SK-N-SH treated with all-trans-retinoic acid at 6 μM for 48 hours (cell line): ENCODE measurements at regions not wholly inside any gene's neighbourhood (a gene's known extent, or its start where the extent isn't known, plus 50 kb on each side); places are given as distances from the start of the nearest gene placed in this dataset.

Experiments
- ATAC-seq: fragments of 200-7000 bp; cut with Tn5 transposase; 3 replicates; pipeline ENCODE4 v1.9.1; 2020; ENCODE audit warnings: mild to moderate bottlenecking, moderate library complexity
- BACH2 ChIP-seq: fragments of 250-450 bp; sonication (Bioruptor Pico); IDR thresholded peaks from 2 replicates; pipeline ENCODE4 v1.9.0; 2021; ENCODE audit warnings: mild to moderate bottlenecking, borderline replicate concordance
- CREB5 ChIP-seq: fragments of 250-450 bp; sonication (Bioruptor Pico); IDR thresholded peaks from 2 replicates; pipeline ENCODE4 v1.5.1; 2020; ENCODE audit warnings: low read depth, mild to moderate bottlenecking, moderate library complexity
- CSDC2 ChIP-seq: fragments of 250-450 bp; sonication (Bioruptor Pico); IDR thresholded peaks from 2 replicates; pipeline ENCODE4 v1.5.0; 2020; ENCODE audit warnings: mild to moderate bottlenecking, moderate library complexity
- ESRRG ChIP-seq: fragments of 250-450 bp; sonication (Bioruptor Pico); IDR thresholded peaks from 2 replicates; pipeline ENCODE4 v1.6.1; 2021; ENCODE audit warnings: mild to moderate bottlenecking
- GLIS3 ChIP-seq: fragments of 250-450 bp; sonication (Bioruptor Pico); IDR thresholded peaks from 2 replicates; pipeline ENCODE4 v1.5.0; 2020; ENCODE audit warnings: mild to moderate bottlenecking, moderate library complexity
- ISL1 ChIP-seq: fragments of 250-450 bp; sonication (Bioruptor Pico); IDR thresholded peaks from 2 replicates; pipeline ENCODE4 v2.1.2; 2022; ENCODE audit warnings: mild to moderate bottlenecking, moderate library complexity
- OSR1 ChIP-seq: fragments of 250-450 bp; sonication (Bioruptor Pico); IDR thresholded peaks from 2 replicates; pipeline ENCODE4 v1.8.0; 2022; ENCODE audit warnings: moderate library complexity, mild to moderate bottlenecking, inconsistent platforms
- POU6F1 ChIP-seq: fragments of 250-450 bp; sonication (Bioruptor Pico); IDR thresholded peaks from 2 replicates; pipeline ENCODE4 v1.8.0; 2021; ENCODE audit warnings: low read depth, mild to moderate bottlenecking, moderate library complexity, borderline replicate concordance
- PPARA ChIP-seq: fragments of 250-450 bp; sonication (Bioruptor Pico); IDR thresholded peaks from 2 replicates; pipeline ENCODE4 v1.5.0; 2020; ENCODE audit warnings: mild to moderate bottlenecking, borderline replicate concordance
- RARB ChIP-seq: fragments of 250-450 bp; sonication (Bioruptor Pico); IDR thresholded peaks from 2 replicates; pipeline ENCODE4 v1.8.0; 2021; ENCODE audit warnings: mild to moderate bottlenecking, moderate library complexity
- SNAI2 ChIP-seq: fragments of 250-450 bp; sonication (Bioruptor Pico); IDR thresholded peaks from 2 replicates; pipeline ENCODE4 v1.5.0; 2020; ENCODE audit warnings: mild to moderate bottlenecking, moderate library complexity
- TCF4 ChIP-seq: fragments of 250-450 bp; sonication (Bioruptor Pico); IDR thresholded peaks from 2 replicates; pipeline ENCODE4 v1.8.0; 2021; ENCODE audit warnings: mild to moderate bottlenecking, moderate library complexity, borderline replicate concordance
- TOX ChIP-seq: fragments of 250-450 bp; sonication (Bioruptor Pico); IDR thresholded peaks from 2 replicates; pipeline ENCODE4 v1.8.0; 2021; ENCODE audit warnings: mild to moderate bottlenecking, moderate library complexity, borderline replicate concordance
- ZC3H10 ChIP-seq: fragments of 250-450 bp; sonication (Bioruptor Pico); IDR thresholded peaks from 2 replicates; pipeline ENCODE4 v1.5.1; 2021; ENCODE audit warnings: mild to moderate bottlenecking, moderate library complexity
- ZFP3 ChIP-seq: fragments of 250-450 bp; sonication (Bioruptor Pico); IDR thresholded peaks from 2 replicates; pipeline ENCODE4 v1.5.0; 2020; ENCODE audit warnings: mild to moderate bottlenecking, moderate library complexity
- ZFP30 ChIP-seq: fragments of 450-650 bp; formaldehyde crosslinking; IDR thresholded peaks from 2 replicates; pipeline ENCODE4 v1.5.0; 2022; ENCODE audit warnings: mild to moderate bottlenecking, moderate library complexity
- ZNF565 ChIP-seq: fragments of 450-650 bp; formaldehyde crosslinking; conservative IDR thresholded peaks from 2 replicates; pipeline ENCODE4 v1.5.0; 2020; ENCODE audit warnings: low read depth, mild to moderate bottlenecking, moderate library complexity
- ZNF70 ChIP-seq: fragments of 450-650 bp; formaldehyde crosslinking; IDR thresholded peaks from 2 replicates; pipeline ENCODE4 v1.5.0; 2020; ENCODE audit warnings: mild to moderate bottlenecking, moderate library complexity
- ZNF8 ChIP-seq: fragments of 450-650 bp; formaldehyde crosslinking; IDR thresholded peaks from 2 replicates; pipeline ENCODE4 v1.5.0; 2020; ENCODE audit warnings: mild to moderate bottlenecking, moderate library complexity
- TF ChIP-seq, protein P1 (sequence below): fragments of 250-450 bp; sonication (Bioruptor Pico); IDR thresholded peaks from 2 replicates; pipeline ENCODE4 v1.5.0; 2020; ENCODE audit warnings: mild to moderate bottlenecking, moderate library complexity
- TF ChIP-seq, protein P2 (sequence below): fragments of 250-450 bp; sonication (Bioruptor Pico); IDR thresholded peaks from 2 replicates; pipeline ENCODE4 v1.8.0; 2020; ENCODE audit warnings: mild to moderate bottlenecking, moderate library complexity, borderline replicate concordance
- TF ChIP-seq, protein P3 (sequence below): fragments of 250-450 bp; sonication (Bioruptor Pico); IDR thresholded peaks from 2 replicates; pipeline ENCODE4 v1.5.1; 2021; ENCODE audit warnings: mild to moderate bottlenecking, moderate library complexity

DNA sequence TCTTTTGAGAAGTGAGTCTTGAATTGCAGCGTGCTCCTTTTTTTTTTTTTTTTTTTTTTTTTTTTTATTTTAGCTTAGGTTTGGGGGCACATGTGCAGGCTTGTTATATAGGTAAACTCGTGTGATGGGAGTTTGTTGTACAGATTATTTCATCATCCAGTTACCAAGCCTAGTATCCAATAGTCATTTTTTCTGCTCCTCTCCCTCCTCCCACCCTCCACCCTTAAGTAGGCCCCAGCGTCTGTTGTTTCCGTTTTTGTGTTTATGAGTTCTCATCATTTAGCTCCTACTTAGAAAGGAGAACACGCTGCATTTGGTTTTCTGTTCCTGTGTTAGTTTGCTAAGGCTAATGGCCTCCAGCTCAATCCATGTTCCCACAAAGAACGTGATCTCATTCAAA lies 81.3 kb upstream of the TSPAN5 start (continued):
- TF ChIP-seq POU6F1 (CRISPR knock-in tag) (no peak), ZFP3 (CRISPR knock-in tag) (no peak), CSDC2 (CRISPR knock-in tag) (no peak)
- TF ChIP-seq, protein P1, sequence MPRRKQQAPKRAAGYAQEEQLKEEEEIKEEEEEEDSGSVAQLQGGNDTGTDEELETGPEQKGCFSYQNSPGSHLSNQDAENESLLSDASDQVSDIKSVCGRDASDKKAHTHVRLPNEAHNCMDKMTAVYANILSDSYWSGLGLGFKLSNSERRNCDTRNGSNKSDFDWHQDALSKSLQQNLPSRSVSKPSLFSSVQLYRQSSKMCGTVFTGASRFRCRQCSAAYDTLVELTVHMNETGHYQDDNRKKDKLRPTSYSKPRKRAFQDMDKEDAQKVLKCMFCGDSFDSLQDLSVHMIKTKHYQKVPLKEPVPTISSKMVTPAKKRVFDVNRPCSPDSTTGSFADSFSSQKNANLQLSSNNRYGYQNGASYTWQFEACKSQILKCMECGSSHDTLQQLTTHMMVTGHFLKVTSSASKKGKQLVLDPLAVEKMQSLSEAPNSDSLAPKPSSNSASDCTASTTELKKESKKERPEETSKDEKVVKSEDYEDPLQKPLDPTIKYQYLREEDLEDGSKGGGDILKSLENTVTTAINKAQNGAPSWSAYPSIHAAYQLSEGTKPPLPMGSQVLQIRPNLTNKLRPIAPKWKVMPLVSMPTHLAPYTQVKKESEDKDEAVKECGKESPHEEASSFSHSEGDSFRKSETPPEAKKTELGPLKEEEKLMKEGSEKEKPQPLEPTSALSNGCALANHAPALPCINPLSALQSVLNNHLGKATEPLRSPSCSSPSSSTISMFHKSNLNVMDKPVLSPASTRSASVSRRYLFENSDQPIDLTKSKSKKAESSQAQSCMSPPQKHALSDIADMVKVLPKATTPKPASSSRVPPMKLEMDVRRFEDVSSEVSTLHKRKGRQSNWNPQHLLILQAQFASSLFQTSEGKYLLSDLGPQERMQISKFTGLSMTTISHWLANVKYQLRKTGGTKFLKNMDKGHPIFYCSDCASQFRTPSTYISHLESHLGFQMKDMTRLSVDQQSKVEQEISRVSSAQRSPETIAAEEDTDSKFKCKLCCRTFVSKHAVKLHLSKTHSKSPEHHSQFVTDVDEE: no peak

- no peak for ATAC-seq
- TF ChIP-seq TOX: no peak
- TF ChIP-seq ZFP3 (CRISPR knock-in tag): no peak
- TF ChIP-seq PPARA (CRISPR knock-in tag): no peak
- no peak for TF ChIP-seq BACH2 (CRISPR knock-in tag)
- TF ChIP-seq ZNF8 (CRISPR knock-in tag): no peak
- no peak for TF ChIP-seq TCF4 (CRISPR knock-in tag)
- TF ChIP-seq ZNF70 (CRISPR knock-in tag): no peak
- TF ChIP-seq ISL1 (CRISPR knock-in tag): no peak
- TF ChIP-seq, protein P2, sequence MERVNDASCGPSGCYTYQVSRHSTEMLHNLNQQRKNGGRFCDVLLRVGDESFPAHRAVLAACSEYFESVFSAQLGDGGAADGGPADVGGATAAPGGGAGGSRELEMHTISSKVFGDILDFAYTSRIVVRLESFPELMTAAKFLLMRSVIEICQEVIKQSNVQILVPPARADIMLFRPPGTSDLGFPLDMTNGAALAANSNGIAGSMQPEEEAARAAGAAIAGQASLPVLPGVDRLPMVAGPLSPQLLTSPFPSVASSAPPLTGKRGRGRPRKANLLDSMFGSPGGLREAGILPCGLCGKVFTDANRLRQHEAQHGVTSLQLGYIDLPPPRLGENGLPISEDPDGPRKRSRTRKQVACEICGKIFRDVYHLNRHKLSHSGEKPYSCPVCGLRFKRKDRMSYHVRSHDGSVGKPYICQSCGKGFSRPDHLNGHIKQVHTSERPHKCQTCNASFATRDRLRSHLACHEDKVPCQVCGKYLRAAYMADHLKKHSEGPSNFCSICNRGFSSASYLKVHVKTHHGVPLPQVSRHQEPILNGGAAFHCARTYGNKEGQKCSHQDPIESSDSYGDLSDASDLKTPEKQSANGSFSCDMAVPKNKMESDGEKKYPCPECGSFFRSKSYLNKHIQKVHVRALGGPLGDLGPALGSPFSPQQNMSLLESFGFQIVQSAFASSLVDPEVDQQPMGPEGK (CRISPR knock-in tag): no peak
Observed at GRCh38 chr4:98733601-98734000, 75.2 kb upstream of the TSPAN5 start.

- no peak for ATAC-seq
- TF ChIP-seq, protein P2 (CRISPR knock-in tag): no peak
- TF ChIP-seq ZFP3 (CRISPR knock-in tag) (no peak), CSDC2 (CRISPR knock-in tag) (no peak), ZNF8 (CRISPR knock-in tag) (no peak), ESRRG (CRISPR knock-in tag) (no peak), RARB (CRISPR knock-in tag) (no peak), POU6F1 (CRISPR knock-in tag) (no peak), GLIS3 (CRISPR knock-in tag) (no peak), CREB5 (CRISPR knock-in tag) (no peak), ZC3H10 (no peak), SNAI2 (CRISPR knock-in tag) (no peak), ZFP30 (CRISPR knock-in tag) (no peak), OSR1 (CRISPR knock-in tag) (no peak), ZNF565 (no peak), PPARA (CRISPR knock-in tag) (no peak), TOX (no peak), ISL1 (CRISPR knock-in tag) (no peak)
- TF ChIP-seq, protein P3, sequence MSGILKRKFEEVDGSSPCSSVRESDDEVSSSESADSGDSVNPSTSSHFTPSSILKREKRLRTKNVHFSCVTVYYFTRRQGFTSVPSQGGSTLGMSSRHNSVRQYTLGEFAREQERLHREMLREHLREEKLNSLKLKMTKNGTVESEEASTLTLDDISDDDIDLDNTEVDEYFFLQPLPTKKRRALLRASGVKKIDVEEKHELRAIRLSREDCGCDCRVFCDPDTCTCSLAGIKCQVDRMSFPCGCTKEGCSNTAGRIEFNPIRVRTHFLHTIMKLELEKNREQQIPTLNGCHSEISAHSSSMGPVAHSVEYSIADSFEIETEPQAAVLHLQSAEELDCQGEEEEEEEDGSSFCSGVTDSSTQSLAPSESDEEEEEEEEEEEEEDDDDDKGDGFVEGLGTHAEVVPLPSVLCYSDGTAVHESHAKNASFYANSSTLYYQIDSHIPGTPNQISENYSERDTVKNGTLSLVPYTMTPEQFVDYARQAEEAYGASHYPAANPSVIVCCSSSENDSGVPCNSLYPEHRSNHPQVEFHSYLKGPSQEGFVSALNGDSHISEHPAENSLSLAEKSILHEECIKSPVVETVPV (CRISPR knock-in tag): no peak
Observed at GRCh38 chr4:98728871-98729270, 70.5 kb upstream of the TSPAN5 start.
